H1 (cell line): ENCODE measurements at regions not wholly inside any gene's neighbourhood (a gene's known extent, or its start where the extent isn't known, plus 50 kb on each side); places are given as distances from the start of the nearest gene placed in this dataset.

Experiments used
- CTCF ChIA-PET: fragments of 300-600 bp; sonication (Branson Sonifier 250); formaldehyde crosslinking; loops from one replicate; lab custom pipeline; 2021; ENCODE audit not compliant: partially characterized antibody; lab: Charles Lee
- POLR2A ChIA-PET: fragments of 300-600 bp; sonication (Branson Sonifier 250); formaldehyde crosslinking; loops from one replicate; lab custom pipeline; 2021; ENCODE audit warnings: inconsistent platforms; ENCODE audit not compliant: partially characterized antibody; lab: Charles Lee
- DNase-seq, 2 experiments: peaks; one replicate each; pipeline versions ENCODE4 v3.0.0 to v3.0.0-alpha.2; 2010 to 2022; ENCODE audit warnings: low spot score in 2 of 2, low read depth in 1 of 2, mixed read lengths in 1 of 2
- FAIRE-seq: peaks from 2 replicates; lab custom pipeline; 2011; peaks lifted over from hg19 to GRCh38; lab: Jason Lieb, UNC
- H2AFZ ChIP-seq: 2 replicates; pipeline ENCODE4 v1.8.1; 2012; ENCODE audit warnings: low read length, inconsistent platforms
- H2AK5ac ChIP-seq: 2 replicates; pipeline ENCODE4 v1.6.1; 2013; ENCODE audit warnings: low read depth, low read length
- H2BK120ac ChIP-seq: replicated peaks from 2 replicates; pipeline ENCODE3; 2013; ENCODE audit warnings: low read depth, low read length, inconsistent platforms
- H2BK12ac ChIP-seq: 2 replicates; pipeline ENCODE4 v1.6.1; 2013; ENCODE audit warnings: low read depth, low read length
- H2BK15ac ChIP-seq: 2 replicates; pipeline ENCODE4 v1.6.1; 2013; ENCODE audit warnings: low read length
- H2BK20ac ChIP-seq: 2 replicates; pipeline ENCODE4 v1.6.1; 2013; ENCODE audit warnings: low read length
- H2BK5ac ChIP-seq: 2 replicates; pipeline ENCODE4 v1.6.1; 2013; ENCODE audit warnings: low read depth, low read length
- H3K14ac ChIP-seq: 2 replicates; pipeline ENCODE4 v1.6.1; 2013; ENCODE audit warnings: inconsistent platforms; ENCODE audit not compliant: insufficient read length
- H3K18ac ChIP-seq: 2 replicates; pipeline ENCODE4 v1.6.1; 2013; ENCODE audit warnings: low read length; ENCODE audit errors: extremely low read depth
- H3K23ac ChIP-seq: 2 replicates; pipeline ENCODE4 v1.6.1; 2013; ENCODE audit warnings: inconsistent platforms; ENCODE audit not compliant: insufficient read length
- H3K23me2 ChIP-seq: 2 replicates; pipeline ENCODE4 v1.6.1; 2013; ENCODE audit warnings: low read depth, low read length
- H3K27ac ChIP-seq: 2 replicates; pipeline ENCODE4 v1.6.1; 2011; ENCODE audit warnings: low read depth, low read length, inconsistent platforms
- H3K27me3 ChIP-seq, 4 experiments: replicated peaks in 1 of 4; 1 replicate in 1 of 4; 2 replicates in 3 of 4; pipeline versions ENCODE4 v1.6.1 to v1.8.1; 2011 to 2013; ENCODE audit warnings: low read length in 3 of 4, mild to moderate bottlenecking in 3 of 4, inconsistent platforms in 2 of 4, mixed read lengths in 2 of 4, moderate library complexity in 1 of 4; ENCODE audit not compliant: control insufficient read depth in 3 of 4, insufficient read depth in 3 of 4; ENCODE audit errors: extremely low read depth in 1 of 4
- H3K36me3 ChIP-seq, 4 experiments: 2 replicates each; pipeline versions ENCODE4 v1.6.1 to v1.8.1; 2011 to 2013; ENCODE audit warnings: mild to moderate bottlenecking in 4 of 4, low read length in 3 of 4, moderate library complexity in 2 of 4, control low read depth in 1 of 4, inconsistent platforms in 1 of 4; ENCODE audit not compliant: insufficient read depth in 4 of 4, control insufficient read depth in 2 of 4
- H3K4ac ChIP-seq: replicated peaks from 2 replicates; pipeline ENCODE3; 2013; ENCODE audit warnings: low read length, low read depth, mixed read lengths, inconsistent platforms; ENCODE audit not compliant: insufficient read length
- H3K4me1 ChIP-seq, 4 experiments: replicated peaks in 1 of 4; 1 replicate in 1 of 4; 2 replicates in 3 of 4; pipeline versions ENCODE4 v1.6.1 to v1.8.1; 2011 to 2013; ENCODE audit warnings: low read length in 3 of 4, inconsistent platforms in 2 of 4, mixed read lengths in 1 of 4; ENCODE audit not compliant: insufficient read depth in 4 of 4, control insufficient read depth in 3 of 4
- H3K4me2 ChIP-seq, 2 experiments: 2 replicates each; pipeline versions ENCODE4 v1.6.1 to v1.8.1; 2011 to 2013; ENCODE audit warnings: low read depth in 2 of 2, low read length in 2 of 2, control low read depth in 1 of 2, inconsistent platforms in 1 of 2, mild to moderate bottlenecking in 1 of 2; ENCODE audit not compliant: insufficient read depth in 1 of 2
- H3K4me3 ChIP-seq, 4 experiments: fragments of 200-600, 300-600 bp in 1 of 4; sonication (generic), shearing (Covaris generic), sonication (Bioruptor Twin) in 1 of 4; 2 replicates each; pipeline versions ENCODE4 v1.5.1 to v1.8.1; 2011 to 2016; ENCODE audit warnings: low read length in 4 of 4, low read depth in 3 of 4, control low read depth in 2 of 4, inconsistent platforms in 2 of 4, mild to moderate bottlenecking in 2 of 4, mixed read lengths in 1 of 4, moderate library complexity in 1 of 4; ENCODE audit not compliant: insufficient read depth in 2 of 4; ENCODE audit errors: extremely low read depth in 1 of 4
- H3K56ac ChIP-seq: replicated peaks from 2 replicates; pipeline ENCODE3; 2013; ENCODE audit warnings: low read depth, mild to moderate bottlenecking, mixed read lengths, low read length, inconsistent platforms; ENCODE audit not compliant: insufficient read length
- H3K79me1 ChIP-seq: 2 replicates; pipeline ENCODE4 v1.6.1; 2013; ENCODE audit warnings: low read depth, low read length, control low read depth
- H3K79me2 ChIP-seq, 2 experiments: 2 replicates each; pipeline versions ENCODE4 v1.6.1 to v1.8.1; 2012 to 2013; ENCODE audit warnings: low read length in 2 of 2, mild to moderate bottlenecking in 2 of 2, inconsistent platforms in 1 of 2; ENCODE audit not compliant: insufficient read depth in 2 of 2, control insufficient read depth in 1 of 2
- H3K9ac ChIP-seq, 4 experiments: replicated peaks in 1 of 4; 1 replicate in 1 of 4; 2 replicates in 3 of 4; pipeline versions ENCODE4 v1.6.1 to v1.8.1; 2011 to 2013; ENCODE audit warnings: low read depth in 3 of 4, low read length in 3 of 4, control low read depth in 2 of 4, mild to moderate bottlenecking in 2 of 4, moderate library complexity in 2 of 4, inconsistent platforms in 1 of 4; ENCODE audit errors: extremely low read depth in 1 of 4
- H3K9me3 ChIP-seq, 2 experiments: 2 replicates each; pipeline versions ENCODE4 v1.6.1 to v1.8.1; 2012 to 2013; ENCODE audit warnings: mild to moderate bottlenecking in 2 of 2, moderate library complexity in 2 of 2, control low read depth in 1 of 2, inconsistent platforms in 1 of 2, low read depth in 1 of 2, low read length in 1 of 2, mixed read lengths in 1 of 2; ENCODE audit not compliant: insufficient read depth in 2 of 2
- H4K20me1 ChIP-seq, 2 experiments: replicated peaks in 1 of 2; 2 replicates each; pipeline versions ENCODE3 to v1.8.1; 2011 to 2013; ENCODE audit warnings: inconsistent platforms in 2 of 2, low read length in 2 of 2, mild to moderate bottlenecking in 1 of 2; ENCODE audit not compliant: insufficient read depth in 2 of 2, control insufficient read depth in 1 of 2
- H4K5ac ChIP-seq: 2 replicates; pipeline ENCODE4 v1.6.1; 2013; ENCODE audit warnings: low read length, low read depth, mixed read lengths, inconsistent platforms; ENCODE audit not compliant: insufficient read length
- H4K8ac ChIP-seq: 2 replicates; pipeline ENCODE4 v1.8.0; 2013; ENCODE audit warnings: mild to moderate bottlenecking, moderate library complexity, low read length, inconsistent platforms; ENCODE audit not compliant: insufficient read depth; ENCODE audit errors: extremely low read depth
- H4K91ac ChIP-seq: replicated peaks from 2 replicates; pipeline ENCODE3; 2013; ENCODE audit warnings: low read length, mixed read lengths, inconsistent platforms; ENCODE audit not compliant: insufficient read length
- BACH1 ChIP-seq: IDR thresholded peaks from 2 replicates; pipeline ENCODE4 v1.6.1; 2012; ENCODE audit warnings: low read length, improper control_type of control experiment
- CBX5 ChIP-seq: fragments of 300-800, 300-1000 bp; sonication (generic); IDR thresholded peaks from 2 replicates; pipeline ENCODE4 v1.7.1; 2016; ENCODE audit warnings: antibody characterized with exemption, low read length, low read depth
- CEBPB ChIP-seq: IDR thresholded peaks from 2 replicates; pipeline ENCODE4 v1.6.1; 2012; ENCODE audit warnings: low read depth, low read length
- KDM4A ChIP-seq: IDR thresholded peaks from one replicate; pipeline ENCODE4 v1.7.1; 2012; ENCODE audit warnings: low read depth, mild to moderate bottlenecking, moderate library complexity, low read length, inconsistent platforms; ENCODE audit not compliant: severe bottlenecking
- PHF8 ChIP-seq: fragments of 200-600 bp; sonication (generic); conservative IDR thresholded peaks from 2 replicates; pipeline ENCODE4 v1.7.1; 2012; ENCODE audit warnings: low read depth, mild to moderate bottlenecking, inconsistent platforms, low read length, moderate library complexity
- RXRA ChIP-seq: IDR thresholded peaks from 2 replicates; pipeline ENCODE4 v1.6.1; 2011; ENCODE audit warnings: low read depth, mild to moderate bottlenecking, low read length, moderate library complexity; ENCODE audit not compliant: insufficient read depth
- WGBS, 2 experiments: shearing (Covaris generic) in 1 of 2; methylation state at CpG; one replicate each; pipeline versions ENCODE4 v1.1.6 to v1.1.7; 2013 to 2015; ENCODE audit warnings: low lambda C conversion rate in 2 of 2, mixed read lengths in 2 of 2, inconsistent platforms in 1 of 2, low coverage in 1 of 2, missing lambda C conversion rate in 1 of 2; ENCODE audit not compliant: insufficient replicate concordance in 2 of 2, insufficient coverage in 1 of 2, insufficient read length in 1 of 2; ENCODE audit errors: extremely low coverage in 1 of 2, missing lambda C conversion rate in 1 of 2; 5-methylcytosine and 5-hydroxymethylcytosine counted together

DNA sequence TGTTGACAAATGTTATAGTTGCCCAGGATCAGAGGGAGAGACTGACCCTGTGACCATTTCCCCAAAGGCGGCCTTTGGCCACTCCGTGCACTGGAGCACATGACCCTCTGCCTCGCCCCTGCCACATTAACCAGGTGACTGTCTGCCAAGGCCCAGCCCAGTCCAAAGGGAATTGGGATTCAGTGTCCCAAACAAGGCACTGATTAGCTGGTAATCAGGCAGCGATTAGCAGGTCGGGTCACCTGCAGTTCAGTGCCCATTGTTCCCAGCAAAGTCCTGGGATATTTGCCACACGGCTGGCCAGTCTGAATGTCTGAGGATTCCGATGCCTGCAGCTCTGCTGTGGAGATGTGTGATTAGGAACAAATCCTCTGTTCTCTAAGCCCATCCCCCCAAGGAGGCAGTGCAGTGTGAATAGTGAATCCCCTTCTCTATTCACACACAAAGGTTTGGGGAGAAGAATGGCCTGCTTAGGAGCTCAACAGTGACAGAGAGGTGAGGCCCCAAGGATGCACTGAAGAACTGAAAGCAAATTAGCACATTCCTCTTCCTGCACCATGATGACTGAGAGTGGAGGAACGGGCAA lies 123.1 kb upstream of the MAF start:
- H2BK120ac ChIP-seq, result no peak overlapping the region

More for the DNA sequence above, 123.1 kb upstream of the MAF start:
- 81% methylated on average over 8 of the region's 8 CpGs; no CpG with 5 or more reads in 1 of the 2 experiments for WGBS, 2 experiments
- TF ChIP-seq CBX5, result no peak
- TF ChIP-seq CEBPB, result no peak
- TF ChIP-seq KDM4A, result no peak
- TF ChIP-seq BACH1, result 0 out of 2 replicates have a peak, but pooled peaks have one; percentile 38
- TF ChIP-seq PHF8, result no peak
- TF ChIP-seq RXRA, result 0 out of 2 replicates have a peak, but pooled peaks have one; percentile 12
- Histone ChIP-seq H2BK12ac (no peak overlapping the region), H4K20me1 (no peaks in the 10 kb centered on the region), H3K27me3 (no peaks in the 10 kb centered on the region), H3K56ac (no peak overlapping the region), H4K91ac (no peak overlapping the region), H3K4me3 (no peak overlapping the region), H2BK20ac (no peak overlapping the region), H3K14ac (no peak overlapping the region), H3K79me2 (no peaks in the 10 kb centered on the region), H3K36me3 (no peaks in the 10 kb centered on the region), H3K9ac (no peak overlapping the region), H3K27ac (no peak overlapping the region; the same call in 1 of the 2 replicates), H3K9me3 (no peaks in the 10 kb centered on the region), H3K4me2 (0 out of 4 replicates have a peak overlapping the region, but pooled peaks of 1 of the 2 experiments have one; percentile 37), H3K79me1 (no peaks in the 10 kb centered on the region), H3K23me2 (peaks cover 9% of the 10 kb centered on the region; the same call in 1 of the 2 replicates), H3K4ac (no peak overlapping the region), H2AFZ (peak overlapping the region; percentile 84), H3K23ac (no peak overlapping the region), H4K8ac (peak overlapping the region; percentile 62; the same call in 1 of the 2 replicates), H3K4me1 (peaks cover 0 to 6% (median 5%) of the 10 kb centered on the region in 4 experiments; a peak in 2 of 7 replicates), H3K18ac (no peak overlapping the region), H4K5ac (no peak overlapping the region), H2BK5ac (no peak overlapping the region), H2BK15ac (no peak overlapping the region), H2AK5ac (no peak overlapping the region)
- FAIRE-seq (peak; percentile 13), DNase-seq (no peak)
- ChIA-PET POLR2A (no interaction called here), CTCF (no interaction called here)
